ENCODE measurements at regions not wholly inside any gene's neighbourhood (a gene's known extent, or its start where the extent isn't known, plus 50 kb on each side); places are given as distances from the start of the nearest gene placed in this dataset.

- TF ChIP-seq ATF3 (IDR thresholded peaks at IDR 0.05; ENCODE audit: insufficient read depth, low read depth, low read length) (no peak), ATF2 (IDR thresholded peaks at IDR 0.05; ENCODE audit: low read length) (no peak)
Measured at GRCh38 chr18:67094123-67094522, 422.4 kb downstream of the DSEL start (continued).

Data from H1 (cell line).